ENCODE measurements at regions not wholly inside any gene's neighbourhood (a gene's known extent, or its start where the extent isn't known, plus 50 kb on each side); places are given as distances from the start of the nearest gene placed in this dataset.

- DNase-seq, result no peak
Observed at GRCh38 chrX:146154191-146154590, 336.6 kb downstream of the SLITRK2 start.

GRCh38 chrX:146160443-146161203 lies 343.0 kb downstream of the SLITRK2 start:
- no peak for DNase-seq

DNA sequence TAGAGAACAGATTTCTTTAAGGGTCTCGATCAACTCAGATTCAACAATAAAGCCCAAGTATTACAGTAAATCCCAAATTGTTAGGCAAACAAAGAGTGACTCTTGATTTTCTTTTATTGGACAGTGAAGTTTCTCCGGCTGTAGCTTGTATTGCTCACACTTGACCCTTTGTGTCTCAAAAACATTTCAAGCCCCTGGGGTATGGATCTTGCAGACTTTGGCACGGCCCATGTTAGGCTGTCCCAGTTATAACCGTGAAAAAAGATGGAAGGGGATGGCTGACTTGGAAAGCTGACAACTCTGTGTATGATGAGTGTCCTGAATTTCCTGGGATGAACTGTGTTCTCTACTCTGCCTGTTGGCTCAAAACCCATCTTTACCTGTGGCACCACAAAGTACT lies 356.1 kb downstream of the SLITRK2 start:
- DNase-seq, result no peak

DNA sequence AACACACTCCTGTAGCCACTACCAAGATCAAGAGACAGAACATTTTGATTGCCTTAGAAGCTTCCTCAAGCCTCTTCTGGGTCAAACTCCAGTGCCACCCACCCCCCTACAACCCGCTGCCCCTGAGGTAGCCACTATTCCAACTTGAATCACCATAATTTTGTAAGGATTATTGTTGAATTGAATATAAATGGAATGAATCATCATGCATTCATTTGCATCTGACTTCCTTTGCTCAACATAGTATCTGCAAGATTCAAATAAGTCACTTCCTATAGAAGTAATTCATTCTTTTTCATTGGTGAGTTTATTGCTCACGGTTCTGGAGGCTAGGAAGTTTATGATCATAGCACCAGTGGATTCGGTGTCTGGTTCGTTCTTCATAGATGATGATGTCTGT lies 364.2 kb downstream of the SLITRK2 start:
- no peak for DNase-seq

DNA sequence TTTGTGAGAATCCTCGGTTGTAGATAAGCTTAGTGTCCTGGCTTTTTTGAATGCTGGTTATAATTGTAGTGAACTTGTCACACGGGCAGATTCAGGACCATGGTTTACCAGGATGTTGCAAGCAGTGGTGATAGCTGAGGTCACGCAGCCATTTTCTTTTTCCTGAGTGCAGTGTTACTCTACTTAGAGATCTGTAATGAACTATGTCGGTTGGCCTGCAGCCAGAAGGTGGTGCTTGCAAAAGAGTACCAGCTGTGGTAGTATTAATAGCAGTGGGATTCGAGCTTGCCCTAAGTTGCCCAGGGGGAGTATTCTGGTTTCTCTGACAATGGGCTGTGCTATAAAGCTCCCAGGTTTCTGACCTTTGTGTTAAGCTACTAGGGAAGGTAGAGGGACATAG lies 368.9 kb downstream of the SLITRK2 start:
- no peak for DNase-seq

DNA sequence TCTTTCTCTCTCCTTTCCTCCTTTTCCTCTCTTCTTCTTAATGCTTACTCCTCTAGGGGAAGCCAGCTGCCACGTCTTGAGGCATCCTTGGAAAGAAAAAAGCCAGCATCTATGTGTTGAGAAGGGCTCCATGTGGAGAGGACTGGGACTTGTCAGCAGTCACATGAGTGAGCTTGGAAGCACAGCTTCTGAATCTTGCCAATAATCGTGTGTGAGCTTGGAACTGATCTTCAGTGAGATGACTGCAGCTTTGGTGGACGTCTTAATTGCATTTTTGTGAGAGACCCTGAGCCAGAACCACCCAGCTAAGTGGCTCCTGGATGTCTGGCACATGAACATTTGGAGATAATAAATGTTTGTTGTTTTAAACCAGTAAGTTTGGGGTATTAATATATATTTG lies 371.7 kb downstream of the SLITRK2 start:
- no peak for DNase-seq

DNA sequence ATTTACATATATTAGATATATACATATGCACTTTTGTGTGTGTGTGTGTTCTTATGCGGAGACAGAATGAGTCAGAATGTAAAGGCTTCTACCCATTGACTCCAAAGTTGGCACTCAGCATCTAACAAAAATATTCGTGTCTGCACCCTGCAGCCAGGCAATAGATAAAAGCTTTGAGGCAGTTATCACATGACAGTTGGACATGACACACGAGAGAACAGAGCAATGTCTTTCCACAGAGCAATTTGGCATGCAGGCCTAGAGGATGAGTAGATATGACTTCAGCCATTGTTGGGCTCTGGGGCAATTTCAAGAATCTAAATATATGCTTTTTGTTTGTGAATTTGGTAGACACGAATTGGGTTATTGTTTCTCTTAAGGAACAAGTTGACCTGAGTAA lies 391.2 kb downstream of the SLITRK2 start:
- no peak for DNase-seq

- DNase-seq, result peak; percentile 0
Observed at GRCh38 chrX:146224442-146224841, 406.8 kb downstream of the SLITRK2 start.

- DNase-seq, result no peak
Observed at GRCh38 chrX:146238173-146238572, 420.5 kb downstream of the SLITRK2 start.

GRCh38 chrX:146241902-146242301 lies 424.3 kb downstream of the SLITRK2 start:
- DNase-seq, result no peak

DNA sequence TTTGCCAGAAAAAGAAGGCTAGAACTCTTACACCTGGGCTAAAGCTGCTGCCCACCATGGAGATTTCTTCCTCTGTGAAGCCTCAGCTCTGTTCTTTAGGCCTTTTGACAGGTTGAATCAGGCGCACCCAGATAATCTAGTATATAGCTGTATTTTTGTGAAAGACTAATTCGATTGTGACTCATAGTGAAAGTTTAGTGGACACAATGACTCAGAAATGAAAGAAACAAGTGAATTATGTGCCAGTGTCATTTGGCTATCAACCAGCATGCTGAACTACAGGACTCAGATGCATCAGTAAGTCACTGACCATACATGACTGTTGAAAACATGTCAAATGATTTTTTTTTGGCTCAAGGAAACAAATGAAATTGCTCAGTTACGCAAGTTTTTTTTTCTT lies 425.4 kb downstream of the SLITRK2 start:
- DNase-seq, result no peak

DNA sequence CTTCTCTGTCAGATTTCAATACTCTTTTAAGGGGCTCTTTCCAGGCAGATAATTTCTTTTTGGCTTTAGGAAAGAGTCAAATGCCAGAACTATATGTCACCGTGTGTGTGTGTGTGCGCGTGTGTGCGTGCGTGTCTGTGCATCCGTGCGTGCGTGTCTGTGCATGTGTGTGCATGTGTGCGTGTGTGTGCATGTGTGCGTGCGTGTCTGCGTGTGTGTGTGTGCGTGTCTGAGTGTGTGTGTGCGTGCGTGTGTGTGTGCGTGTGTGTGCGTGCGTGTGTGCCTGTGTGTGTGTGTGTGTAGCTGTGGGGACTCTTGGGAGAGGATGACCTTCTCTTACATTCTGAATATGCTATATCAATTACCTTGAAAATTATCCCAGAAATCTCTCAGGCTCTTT lies 441.6 kb downstream of the SLITRK2 start:
- DNase-seq, result no peak

- DNase-seq, result no peak
Observed at GRCh38 chrX:146264763-146265375, 447.2 kb downstream of the SLITRK2 start.

GRCh38 chrX:146278381-146278780 lies 460.8 kb downstream of the SLITRK2 start:
- DNase-seq, result peak; percentile 49
